Neural progenitor cell (in vitro differentiated cells): ENCODE measurements at regions not wholly inside any gene's neighbourhood (a gene's known extent, or its start where the extent isn't known, plus 50 kb on each side); places are given as distances from the start of the nearest gene placed in this dataset.

Source experiments
- DNase-seq: peaks from one replicate; pipeline ENCODE4 v3.0.0-alpha.2; 2016; ENCODE audit warnings: low spot score
- H2AFZ ChIP-seq: fragments of 200-600 bp; sonication (generic); replicated peaks from 2 replicates; pipeline ENCODE4 v1.6.1; 2016; ENCODE audit warnings: antibody characterized with exemption
- H3F3A ChIP-seq: fragments of 200-600 bp; sonication (generic); 2 replicates; pipeline ENCODE4 v1.6.1; 2016; ENCODE audit warnings: antibody characterized with exemption, low read depth
- H3K27ac ChIP-seq: fragments of 200-600 bp; sonication (generic); 2 replicates; pipeline ENCODE4 v1.5.1; 2016; ENCODE audit warnings: mild to moderate bottlenecking
- H3K27me3 ChIP-seq: fragments of 200-600 bp; sonication (generic); 2 replicates; pipeline ENCODE4 v1.6.1; 2016; ENCODE audit warnings: mild to moderate bottlenecking, moderate library complexity
- H3K36me3 ChIP-seq: fragments of 200-600 bp; sonication (generic); 2 replicates; pipeline ENCODE4 v1.5.1; 2016
- H3K4me1 ChIP-seq: fragments of 200-600 bp; sonication (generic); 2 replicates; pipeline ENCODE4 v1.6.1; 2016; ENCODE audit warnings: mixed run types
- H3K4me2 ChIP-seq: fragments of 200-600 bp; sonication (generic); 2 replicates; pipeline ENCODE4 v1.6.1; 2016
- H3K4me3 ChIP-seq: fragments of 200-600 bp; sonication (generic); 2 replicates; pipeline ENCODE4 v1.5.1; 2016
- H3K79me2 ChIP-seq: fragments of 200-600 bp; sonication (generic); 2 replicates; pipeline ENCODE4 v1.6.1; 2016; ENCODE audit warnings: low read depth
- H3K9ac ChIP-seq: fragments of 200-600 bp; sonication (generic); 2 replicates; pipeline ENCODE4 v1.6.1; 2016
- H3K9me3 ChIP-seq: fragments of 200-600 bp; sonication (generic); 2 replicates; pipeline ENCODE4 v1.5.1; 2016; ENCODE audit warnings: low read depth
- H4K20me1 ChIP-seq: fragments of 200-600 bp; sonication (generic); 2 replicates; pipeline ENCODE4 v1.6.1; 2016; ENCODE audit warnings: low read depth
- H3K27ac Mint-ChIP-seq: 3 replicates; pipeline ENCODE4 v1.8.0; 2021; ENCODE audit warnings: mixed read lengths
- H3K27me3 Mint-ChIP-seq: 2 replicates; pipeline ENCODE4 v1.8.0; 2022; ENCODE audit warnings: low read depth, mild to moderate bottlenecking, inconsistent platforms, moderate library complexity, mixed read lengths; ENCODE audit not compliant: insufficient read depth
- H3K36me3 Mint-ChIP-seq: 3 replicates; pipeline ENCODE4 v1.8.0; 2021; ENCODE audit warnings: mixed read lengths
- H3K4me1 Mint-ChIP-seq: 3 replicates; pipeline ENCODE4 v1.8.0; 2021; ENCODE audit warnings: mixed read lengths
- H3K4me3 Mint-ChIP-seq: 3 replicates; pipeline ENCODE4 v1.8.0; 2021; ENCODE audit warnings: mild to moderate bottlenecking, moderate library complexity, mixed read lengths
- H3K9me3 Mint-ChIP-seq: 3 replicates; pipeline ENCODE4 v1.8.0; 2020; ENCODE audit warnings: mixed read lengths
- CTCF ChIP-seq: fragments of 200-600 bp; sonication (generic); IDR thresholded peaks from 2 replicates; pipeline ENCODE4 v1.5.1; 2017; ENCODE audit warnings: antibody characterized with exemption, mild to moderate bottlenecking
- EZH2 ChIP-seq: fragments of 200-600 bp; sonication (generic); IDR thresholded peaks from 2 replicates; pipeline ENCODE4 v1.6.1; 2017; ENCODE audit warnings: antibody characterized with exemption, mild to moderate bottlenecking, moderate library complexity
- EZH2phosphoT487 ChIP-seq: fragments of 200-600 bp; sonication (generic); IDR thresholded peaks from 2 replicates; pipeline ENCODE4 v1.6.1; 2017; ENCODE audit warnings: antibody characterized with exemption

DNA sequence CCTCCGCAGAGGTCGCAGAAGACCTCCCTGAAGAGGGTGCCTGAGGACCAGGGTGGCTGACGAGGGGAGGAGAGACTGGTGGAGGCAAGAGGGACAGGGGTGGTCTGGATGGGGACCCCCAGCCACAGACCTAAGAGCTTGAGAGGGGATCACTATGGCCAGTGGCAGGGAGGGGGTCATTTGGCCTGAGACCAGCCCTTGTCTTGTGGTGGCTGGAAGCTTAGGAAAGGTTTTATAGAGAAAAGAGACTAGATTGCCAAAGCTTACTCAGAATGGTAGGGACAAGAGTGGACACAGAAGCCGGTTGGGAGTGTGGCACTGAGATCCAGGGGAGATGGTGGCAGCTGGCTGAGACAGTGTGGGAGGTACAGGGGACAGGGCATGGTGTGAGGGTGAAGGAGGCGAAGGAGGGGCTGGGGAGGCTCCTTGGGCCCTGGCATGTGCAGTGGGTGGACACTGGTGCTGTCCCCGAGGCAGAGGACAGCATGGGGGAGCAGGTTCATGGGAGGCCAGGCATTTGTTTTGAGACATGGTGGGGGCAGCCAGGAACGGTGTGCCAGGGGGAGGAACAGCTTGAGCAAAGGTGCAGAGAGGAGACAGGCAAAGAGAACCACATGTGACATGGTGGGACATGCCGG, 123.0 kb downstream of the C9orf50 start:
- H3K4me2 ChIP-seq = peak overlapping the region; percentile 80
- peaks cover 67% of the 10 kb centered on the region for H3F3A ChIP-seq
- peaks cover 17% of the 10 kb centered on the region for H3K27me3 ChIP-seq
- TF ChIP-seq EZH2phosphoT487 = no peak
- TF ChIP-seq CTCF = no peak
- no peak for TF ChIP-seq EZH2
- H3K4me3 Mint-ChIP-seq = peak overlapping the region; percentile 68
- no peaks in the 10 kb centered on the region for H3K36me3 Mint-ChIP-seq
- no peak overlapping the region for H3K9ac ChIP-seq
- H3K4me3 ChIP-seq = peak overlapping the region; percentile 47
- no peaks in the 10 kb centered on the region for H3K9me3 Mint-ChIP-seq
- H3K27me3 Mint-ChIP-seq = peaks cover 6% of the 10 kb centered on the region
- H3K4me1 Mint-ChIP-seq = peaks cover 77% of the 10 kb centered on the region
- no peaks in the 10 kb centered on the region for H3K36me3 ChIP-seq
- peak overlapping the region; percentile 48 for H3K27ac Mint-ChIP-seq
- H3K27ac ChIP-seq = no peak overlapping the region
- peaks cover 49% of the 10 kb centered on the region for H3K4me1 ChIP-seq
- H4K20me1 ChIP-seq = no peaks in the 10 kb centered on the region
- DNase-seq = no peak
- no peak overlapping the region for H2AFZ ChIP-seq
- H3K9me3 ChIP-seq = no peaks in the 10 kb centered on the region
- H3K79me2 ChIP-seq = no peaks in the 10 kb centered on the region

GRCh38 chr9:129497005-129497812, 123.7 kb downstream of the C9orf50 start:
- H3K4me1 ChIP-seq = peaks cover 49% of the 10 kb centered on the region
- H4K20me1 ChIP-seq = no peaks in the 10 kb centered on the region
- H3K27me3 ChIP-seq = peaks cover 17% of the 10 kb centered on the region
- peak overlapping the region; percentile 99 for H3K27ac Mint-ChIP-seq
- H3K9me3 ChIP-seq = no peaks in the 10 kb centered on the region
- no peak for DNase-seq
- peak overlapping the region; percentile 80 for H3K4me2 ChIP-seq
- H3K4me3 ChIP-seq = peak overlapping the region; percentile 47
- H3K4me1 Mint-ChIP-seq = peaks cover 76% of the 10 kb centered on the region
- peak overlapping the region; percentile 71 for H3K27ac ChIP-seq
- peaks cover 6% of the 10 kb centered on the region for H3K27me3 Mint-ChIP-seq
- no peaks in the 10 kb centered on the region for H3K36me3 ChIP-seq
- no peak overlapping the region for H3K9ac ChIP-seq
- peaks cover 67% of the 10 kb centered on the region for H3F3A ChIP-seq
- H3K79me2 ChIP-seq = no peaks in the 10 kb centered on the region
- H3K4me3 Mint-ChIP-seq = peak overlapping the region; percentile 87
- H2AFZ ChIP-seq = no peak overlapping the region
- no peak for TF ChIP-seq CTCF
- TF ChIP-seq EZH2 = no peak
- no peak for TF ChIP-seq EZH2phosphoT487
- H3K9me3 Mint-ChIP-seq = no peaks in the 10 kb centered on the region
- no peaks in the 10 kb centered on the region for H3K36me3 Mint-ChIP-seq

- DNase-seq = peak; percentile 98
Observed at GRCh38 chr9:129496473-129497004, 124.4 kb downstream of the C9orf50 start.

More at GRCh38 chr9:129496473-129497004, 124.4 kb downstream of the C9orf50 start:
- Histone ChIP-seq H3F3A (peaks cover 61% of the 10 kb centered on the region), H3K9me3 (no peaks in the 10 kb centered on the region), H3K4me2 (peak overlapping the region; percentile 80), H3K27me3 (peaks cover 17% of the 10 kb centered on the region), H3K27ac (peak overlapping the region; percentile 71), H3K79me2 (no peaks in the 10 kb centered on the region), H2AFZ (no peak overlapping the region), H3K4me3 (peak overlapping the region; percentile 47), H3K36me3 (no peaks in the 10 kb centered on the region), H3K4me1 (peaks cover 49% of the 10 kb centered on the region), H3K9ac (no peak overlapping the region), H4K20me1 (no peaks in the 10 kb centered on the region)
- TF ChIP-seq CTCF = no peak
- peak; percentile 14 for TF ChIP-seq EZH2phosphoT487
- Mint-ChIP-seq H3K27ac (peak overlapping the region; percentile 99), H3K27me3 (peaks cover 4% of the 10 kb centered on the region), H3K4me1 (peaks cover 76% of the 10 kb centered on the region), H3K9me3 (no peaks in the 10 kb centered on the region), H3K4me3 (peak overlapping the region; percentile 87), H3K36me3 (no peaks in the 10 kb centered on the region)
